HG03439 (cell line): ENCODE measurements at regions not wholly inside any gene's neighbourhood (a gene's known extent, or its start where the extent isn't known, plus 50 kb on each side); places are given as distances from the start of the nearest gene placed in this dataset.

Experiments
- ATAC-seq: cut with Tn5 transposase; IDR thresholded peaks from one replicate; pipeline ENCODE4 v1.9.1; 2021; ENCODE audit warnings: mild to moderate bottlenecking, moderate library complexity; ENCODE audit not compliant: unreplicated experiment

DNA sequence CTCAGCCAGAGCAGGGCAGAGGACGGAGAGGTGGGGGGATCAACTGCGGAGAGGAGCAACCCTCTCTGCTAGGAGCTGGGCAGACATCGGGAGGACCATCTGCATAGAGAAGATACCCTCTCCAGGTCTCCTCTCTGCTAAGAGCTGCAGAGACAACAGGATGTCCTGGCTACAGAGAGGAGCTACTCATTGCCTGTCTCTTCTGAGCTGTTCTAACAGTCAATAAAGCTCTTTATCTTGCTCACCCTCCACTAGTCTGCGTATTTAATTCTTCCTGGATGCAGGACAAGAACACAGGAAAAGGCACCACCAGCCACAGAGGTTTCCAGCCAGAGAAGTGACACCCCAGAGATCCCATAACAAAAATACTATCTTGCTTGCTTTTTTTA lies 871.1 kb upstream of the GJE1 start:
- ATAC-seq = no peak

DNA sequence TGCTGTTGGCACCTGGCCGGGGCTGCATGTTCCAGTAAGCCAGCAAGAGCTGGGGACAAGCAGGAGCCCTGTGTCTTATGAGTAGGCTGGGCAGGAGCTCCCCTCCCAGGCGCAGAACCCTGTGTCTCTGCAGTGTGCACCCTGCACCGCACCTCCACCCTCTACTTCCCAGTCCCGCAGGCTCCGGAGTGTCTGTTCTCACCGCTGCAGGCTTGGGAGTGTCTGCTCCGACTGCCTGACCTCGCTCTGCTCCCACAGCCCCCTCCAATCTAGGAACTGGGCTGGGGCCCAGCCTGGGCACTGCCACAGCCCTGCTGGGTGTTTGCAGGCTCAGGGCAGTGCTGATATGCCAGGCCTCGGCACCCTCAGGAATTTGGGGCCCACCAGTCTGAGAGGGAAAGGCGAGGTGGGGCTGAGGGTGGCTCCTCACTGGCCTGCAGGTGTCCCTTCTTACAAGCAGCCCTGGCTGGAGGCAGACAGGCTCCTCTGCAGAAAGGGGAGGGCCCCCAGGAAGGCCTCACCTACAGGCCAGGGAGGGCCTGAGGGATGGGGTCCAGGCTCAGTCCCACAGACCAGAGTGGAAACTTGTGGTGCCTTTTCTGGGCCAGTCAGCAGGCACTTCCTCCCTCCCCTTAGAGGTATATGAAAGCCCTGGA lies 871.6 kb upstream of the GJE1 start:
- ATAC-seq = no peak

DNA sequence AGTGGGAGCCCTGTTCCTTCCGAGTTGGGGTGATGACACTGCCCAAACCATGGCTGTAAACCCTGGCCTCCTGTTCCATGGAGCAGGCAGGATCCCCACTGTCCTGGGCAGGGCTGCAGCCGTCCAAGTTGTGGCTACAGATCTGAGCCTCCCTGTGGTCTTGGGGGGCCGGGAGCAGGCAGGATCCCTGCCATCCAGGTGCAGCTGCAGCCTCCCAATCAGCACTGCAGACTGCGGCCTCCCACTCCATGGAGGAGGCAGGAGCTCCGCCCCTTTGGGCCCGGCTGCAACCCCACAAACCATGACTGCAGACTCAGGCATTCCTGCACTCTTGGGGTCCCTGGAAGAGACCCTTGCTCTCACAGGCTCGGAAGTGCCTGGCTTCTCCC lies 872.1 kb upstream of the GJE1 start:
- ATAC-seq = no peak

DNA sequence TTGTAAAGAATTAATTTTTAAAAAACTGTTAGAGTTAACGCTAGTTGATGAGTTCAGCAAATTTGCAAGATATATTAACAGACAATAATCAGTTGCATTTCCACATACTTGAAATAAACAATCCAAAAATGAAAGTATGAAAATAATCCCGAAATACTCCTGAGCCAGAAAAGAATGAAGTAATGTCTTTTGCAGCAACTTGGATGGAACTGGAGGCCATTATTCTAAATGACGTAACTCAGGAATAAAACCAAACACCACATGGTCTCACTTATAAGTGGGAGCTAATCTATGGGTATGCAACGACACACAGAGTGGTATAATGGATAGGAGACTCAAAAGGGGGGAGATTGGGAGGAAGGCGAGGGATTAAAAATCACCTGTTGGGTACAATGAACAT lies 872.9 kb upstream of the GJE1 start:
- no peak for ATAC-seq

DNA sequence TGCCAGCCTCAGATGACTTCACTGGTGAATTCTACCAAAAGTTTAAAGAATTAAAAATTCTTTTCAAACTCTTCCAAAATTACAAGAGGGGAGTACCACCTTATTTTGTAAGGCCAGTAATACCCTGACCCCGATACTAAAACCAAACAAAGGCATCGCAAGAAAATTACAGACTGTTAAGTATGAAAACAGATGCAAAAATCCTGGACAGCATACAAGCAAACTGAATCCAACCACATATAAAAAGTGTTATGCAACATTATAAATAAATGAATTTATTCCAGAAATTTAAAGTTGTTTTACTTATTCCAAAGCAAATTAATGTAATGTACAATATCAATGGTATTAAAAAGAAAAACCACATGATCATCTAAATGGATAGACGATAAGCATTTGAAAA lies 873.6 kb upstream of the GJE1 start:
- ATAC-seq = no peak

DNA sequence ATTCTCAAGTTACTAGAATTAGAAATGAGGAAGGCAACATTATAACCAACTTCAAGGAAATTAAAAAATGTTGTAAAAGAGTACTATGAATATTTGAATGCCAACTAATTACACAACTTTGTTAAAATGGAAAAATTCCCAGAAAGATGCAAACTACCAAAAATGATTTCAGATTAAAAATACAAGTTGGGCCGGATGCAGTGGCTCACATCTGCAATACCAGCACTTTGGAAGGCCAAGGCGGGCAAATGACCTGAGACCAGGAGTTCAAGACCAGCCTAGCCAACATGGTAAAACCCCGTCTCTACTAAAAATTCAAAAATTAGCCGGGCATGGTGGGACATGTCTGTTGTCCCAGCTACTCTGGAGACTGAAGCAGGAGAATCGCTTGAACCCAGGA lies 874.2 kb upstream of the GJE1 start:
- no peak for ATAC-seq

DNA sequence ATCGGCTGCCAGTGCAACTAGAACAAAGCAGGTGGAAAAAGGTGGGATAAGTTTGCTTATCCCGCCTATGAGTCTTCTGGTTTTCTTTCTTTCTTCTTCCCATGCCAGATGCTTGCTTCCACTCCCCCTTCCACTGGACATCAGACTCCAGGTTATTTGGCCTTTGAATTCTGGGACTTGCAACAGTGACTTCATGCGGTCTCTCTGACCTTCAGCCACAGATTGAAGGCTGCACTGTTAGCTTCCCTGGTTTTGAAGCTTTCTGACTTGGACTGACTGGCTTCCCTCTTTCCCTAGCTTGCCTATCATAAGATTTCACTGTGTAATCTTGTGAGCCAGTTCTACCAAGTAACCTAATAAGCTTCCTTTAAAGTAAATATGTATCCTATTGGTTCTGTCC lies 878.4 kb upstream of the GJE1 start:
- no peak for ATAC-seq

DNA sequence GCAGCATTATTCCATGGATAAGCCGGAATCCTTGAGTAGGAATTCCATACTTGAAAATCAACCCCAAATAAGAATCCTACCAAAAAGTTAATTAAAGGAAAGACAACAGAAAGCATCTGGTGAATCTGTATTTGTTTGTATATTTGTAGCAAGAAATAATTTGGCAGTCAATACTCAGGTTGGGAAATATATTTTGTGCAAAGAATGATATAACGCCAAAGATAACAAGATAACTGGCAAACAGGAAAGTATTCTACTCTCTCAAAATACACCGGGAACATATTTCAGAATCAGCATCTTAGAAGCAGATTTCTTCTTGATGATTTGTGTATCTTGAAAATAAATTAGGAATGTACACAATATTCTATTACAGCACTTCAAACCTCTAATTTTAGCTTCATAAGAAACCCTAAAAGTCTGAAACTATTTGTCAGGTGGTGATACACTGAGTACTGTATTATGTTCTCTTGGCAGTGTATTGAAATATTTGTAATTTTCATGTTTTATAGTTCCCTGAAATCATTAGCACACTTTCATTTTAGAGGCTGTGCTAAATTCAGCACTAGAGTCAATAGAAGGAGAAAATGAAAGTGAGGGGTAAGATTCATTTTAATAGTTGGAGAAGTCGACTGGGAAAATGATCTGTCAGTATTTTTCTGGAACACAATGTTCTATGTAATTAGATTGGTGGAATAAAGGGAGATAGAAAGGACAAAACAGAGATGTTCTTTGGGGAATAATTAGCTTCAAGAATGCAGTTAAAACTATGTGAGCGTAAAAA lies 879.7 kb upstream of the GJE1 start:
- ATAC-seq = no peak

DNA sequence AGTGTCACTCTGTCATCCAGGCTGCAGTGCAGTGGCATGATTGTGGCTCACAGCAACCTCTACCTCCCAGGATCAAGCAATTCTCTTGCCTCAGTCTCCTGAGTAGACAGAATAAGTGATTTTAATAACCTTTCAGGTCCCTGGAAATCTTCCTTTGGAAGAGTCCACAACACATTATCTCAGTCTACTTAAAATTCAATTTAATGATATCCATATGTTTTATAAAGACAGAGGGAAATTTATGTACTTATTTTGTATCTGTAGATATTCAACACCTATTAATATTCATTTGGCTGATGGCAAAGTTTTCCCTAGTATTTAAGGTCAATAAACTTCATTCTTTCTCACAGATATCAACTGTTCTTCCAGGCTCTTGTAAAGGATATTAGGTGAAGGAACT lies 881.4 kb upstream of the GJE1 start:
- no peak for ATAC-seq

DNA sequence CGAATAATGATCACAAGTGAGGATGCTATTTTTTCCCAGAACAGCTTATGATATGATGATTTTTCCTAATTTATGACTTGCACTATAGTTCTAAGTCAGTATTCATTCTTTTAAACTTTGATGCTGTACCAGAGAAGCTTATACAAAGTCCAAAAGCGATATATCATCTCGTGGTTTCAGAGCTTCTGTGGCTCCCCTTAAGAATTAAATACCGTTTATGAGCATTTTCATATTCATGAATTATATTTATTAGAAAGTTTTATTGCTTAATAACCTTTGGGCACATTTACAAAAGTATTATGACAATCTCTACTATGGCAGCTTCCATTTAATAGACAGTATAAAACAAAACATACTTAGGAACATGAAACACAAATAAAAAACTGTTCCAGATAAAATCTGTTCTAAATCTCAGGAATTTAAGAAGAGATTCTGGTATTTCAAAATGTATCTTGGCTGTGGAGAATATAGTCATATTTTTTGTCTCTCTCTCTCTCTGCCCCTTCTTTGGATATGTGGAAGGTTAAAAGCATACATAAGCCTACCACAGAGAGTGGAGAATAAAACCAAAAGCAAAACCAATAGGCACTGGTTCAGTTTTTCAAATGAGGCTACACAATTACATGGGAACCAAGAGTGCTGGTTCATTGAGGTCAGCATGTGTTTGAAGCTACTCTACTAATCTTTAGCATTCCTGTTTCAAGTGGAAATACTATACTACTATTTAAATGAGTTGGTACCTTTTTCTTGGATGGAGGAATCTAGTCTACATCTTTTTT lies 884.5 kb upstream of the GJE1 start:
- peak; percentile 82 for ATAC-seq

DNA sequence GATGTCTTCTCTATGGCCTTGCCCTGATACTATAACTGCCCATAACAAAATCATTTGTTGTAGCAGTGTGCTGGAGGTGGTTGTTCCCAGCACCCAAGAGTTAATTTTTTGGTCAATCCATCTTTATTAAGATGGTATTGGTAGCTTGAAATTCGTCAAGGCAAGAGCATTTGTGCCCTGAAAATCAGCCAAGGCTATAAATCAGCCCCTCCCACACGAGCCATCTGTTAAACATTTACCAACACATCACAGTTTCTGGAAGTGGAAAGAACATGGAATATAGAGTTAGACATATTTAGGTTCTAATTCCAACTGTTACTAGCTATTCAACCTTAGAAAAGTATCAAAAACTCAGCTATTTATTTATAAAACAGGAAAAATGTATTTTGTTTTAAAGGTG lies 888.4 kb upstream of the GJE1 start:
- ATAC-seq = no peak

DNA sequence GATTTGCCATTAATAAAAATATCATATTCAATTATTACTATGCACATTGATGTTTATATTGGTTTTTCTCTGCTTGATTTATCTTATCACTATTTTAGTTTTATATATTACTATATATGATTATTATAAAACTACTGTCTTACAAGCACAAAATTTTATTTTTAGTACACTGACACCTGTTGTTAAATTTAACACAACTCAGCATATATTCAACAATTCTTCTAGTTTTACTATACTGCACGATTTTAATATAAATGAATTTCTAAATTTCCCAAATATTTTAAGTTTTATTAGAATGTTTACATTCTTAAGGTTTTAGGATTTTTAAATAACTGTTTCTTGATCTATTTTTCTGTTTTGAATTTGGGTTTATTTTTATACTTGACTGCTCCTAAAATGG lies 889.8 kb upstream of the GJE1 start:
- no peak for ATAC-seq

DNA sequence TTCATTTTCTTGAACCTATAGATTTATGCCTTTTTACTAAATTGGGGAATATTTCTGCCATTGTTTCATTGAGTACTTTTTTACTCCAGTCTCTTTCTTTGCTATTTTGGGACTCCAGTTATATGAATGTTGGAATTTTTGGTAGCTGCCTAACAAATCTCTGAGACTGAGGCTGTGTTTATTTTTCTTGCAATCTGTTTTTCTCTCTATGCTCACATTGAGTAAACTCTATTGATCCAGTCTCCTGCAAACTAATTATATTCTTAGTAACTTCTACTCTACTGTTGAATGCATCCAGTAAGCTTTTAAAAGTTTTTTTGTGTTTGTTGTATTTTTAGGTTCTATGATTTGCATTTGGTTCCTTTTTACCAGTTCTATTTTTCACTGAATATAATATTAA lies 903.4 kb upstream of the GJE1 start:
- ATAC-seq = no peak

DNA sequence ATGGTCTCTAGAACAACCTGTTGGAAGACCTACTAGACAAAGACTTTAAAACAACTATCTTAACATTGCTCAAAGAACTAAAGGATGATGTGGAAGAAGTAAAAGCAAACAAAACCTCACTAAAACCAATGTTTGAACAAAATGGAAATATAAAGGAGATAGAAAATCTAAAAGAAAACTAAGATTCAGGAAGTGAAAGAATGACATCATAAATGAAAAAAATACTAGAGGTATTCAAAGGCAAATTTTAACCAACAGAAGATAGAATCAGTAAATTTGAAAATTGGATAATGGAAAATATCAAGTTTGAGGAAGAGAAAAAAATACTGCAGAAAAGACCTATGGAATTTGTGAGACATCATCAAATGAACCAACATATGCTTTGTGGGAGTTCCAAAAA lies 914.1 kb upstream of the GJE1 start:
- ATAC-seq = no peak

DNA sequence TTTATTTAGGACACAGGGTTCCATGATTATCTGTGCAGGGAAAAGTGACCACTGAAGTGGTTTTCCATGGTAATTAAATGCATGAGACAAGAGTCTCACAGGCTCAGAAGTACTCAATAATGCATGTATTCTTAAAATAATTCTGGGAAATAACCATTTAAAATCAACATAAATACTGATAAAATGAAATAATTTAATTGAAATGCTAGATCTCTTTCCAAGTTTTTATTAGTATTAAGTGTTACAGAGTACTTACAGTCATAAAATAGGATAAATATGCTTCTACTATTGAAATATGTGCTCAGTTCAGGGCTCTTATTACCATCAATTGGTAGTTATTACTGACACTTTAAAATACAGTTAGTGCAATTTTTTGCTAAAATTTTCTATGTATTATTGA lies 916.0 kb upstream of the GJE1 start:
- ATAC-seq = no peak

DNA sequence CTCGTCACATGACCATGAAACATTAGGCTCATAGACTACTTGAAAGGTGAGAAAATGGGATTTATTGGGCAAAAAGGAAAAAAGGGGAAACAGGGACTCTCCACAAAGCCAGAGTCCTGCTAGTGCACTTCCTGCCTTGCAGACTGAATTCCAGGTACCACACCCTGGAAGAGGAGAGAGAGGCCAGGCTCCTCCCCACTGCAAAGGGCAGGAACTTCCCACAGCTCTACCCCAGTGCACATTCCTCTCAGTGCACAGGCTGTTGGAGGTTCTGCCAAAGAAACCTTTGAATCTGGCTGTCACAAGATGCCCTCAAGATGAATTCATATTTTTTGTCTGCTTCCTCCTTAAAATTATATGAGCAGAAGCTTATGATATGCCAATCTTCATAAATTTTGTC lies 920.4 kb upstream of the GJE1 start:
- no peak for ATAC-seq

DNA sequence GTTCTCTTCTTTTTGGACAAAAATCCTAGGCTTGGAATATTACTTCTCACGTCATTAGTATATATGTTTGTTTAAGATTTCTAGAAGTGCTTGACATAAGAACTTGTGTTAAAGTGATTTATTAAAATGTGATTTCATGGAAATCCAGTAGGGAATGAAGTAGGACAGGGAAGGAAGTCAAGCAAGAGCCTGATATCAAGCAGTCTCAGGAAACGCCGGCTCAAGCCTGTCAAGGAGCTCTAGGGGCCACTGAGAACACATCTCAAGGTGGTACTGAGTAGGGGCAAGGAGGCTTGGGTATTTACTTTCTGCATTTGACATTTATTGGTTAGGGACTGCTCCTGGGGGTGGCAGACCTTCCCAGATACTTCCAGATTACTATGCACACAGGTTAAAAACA lies 920.9 kb upstream of the GJE1 start:
- no peak for ATAC-seq

DNA sequence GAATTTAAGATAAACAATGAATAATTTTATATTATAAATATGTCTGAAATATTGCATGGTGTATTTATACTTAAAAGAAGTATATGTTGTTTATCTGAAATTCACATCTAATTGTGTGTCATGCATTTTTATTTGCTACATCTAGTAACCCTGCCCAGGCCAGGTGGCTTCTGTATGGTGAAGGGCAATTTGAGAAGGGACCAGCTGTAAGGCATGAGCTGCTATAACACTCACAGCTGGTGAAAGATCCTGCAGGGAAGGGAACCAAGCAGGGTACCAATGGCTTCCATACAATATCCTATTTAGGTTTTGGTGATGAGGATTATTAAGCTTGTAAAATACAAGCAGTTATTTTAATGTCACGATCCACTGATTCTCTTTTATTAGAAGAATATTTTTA lies 921.8 kb upstream of the GJE1 start:
- ATAC-seq = no peak

DNA sequence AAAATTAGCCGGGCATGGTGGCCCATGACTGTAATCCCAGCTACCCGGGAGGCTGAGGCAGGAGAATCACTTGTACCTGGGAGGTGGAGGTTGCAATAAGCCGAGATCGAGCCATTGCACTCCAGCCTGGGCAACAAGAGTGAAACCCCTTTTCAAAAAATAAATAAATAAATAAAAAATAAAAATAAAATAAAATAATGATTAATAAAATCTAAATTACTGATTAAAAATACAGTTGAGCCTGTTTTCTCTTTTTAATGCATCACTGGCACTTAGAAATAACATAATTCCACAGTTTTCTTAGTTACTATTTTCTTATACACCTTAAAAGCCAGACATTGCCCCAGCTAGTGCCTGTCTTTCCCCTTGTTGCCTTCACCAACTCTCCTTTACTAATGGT lies 922.8 kb upstream of the GJE1 start:
- ATAC-seq = no peak

DNA sequence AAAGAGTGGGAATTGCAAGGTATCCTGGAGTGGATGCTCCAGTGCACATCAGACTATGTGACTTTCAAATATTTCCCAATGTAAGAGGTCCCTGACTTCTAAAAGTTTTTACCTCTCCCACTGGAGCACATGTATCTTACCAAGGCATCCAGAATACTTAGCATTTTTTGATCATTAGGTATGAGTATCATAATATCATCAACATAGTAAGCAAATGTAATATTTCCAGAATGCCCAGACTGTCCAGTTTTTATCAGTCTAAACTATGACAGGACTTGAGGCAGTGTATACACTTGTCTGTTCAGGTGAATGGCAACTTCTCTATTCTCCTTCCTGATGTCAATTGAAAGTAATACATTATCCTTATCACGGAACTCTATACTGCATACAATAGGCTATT lies 924.6 kb upstream of the GJE1 start:
- ATAC-seq = no peak

DNA sequence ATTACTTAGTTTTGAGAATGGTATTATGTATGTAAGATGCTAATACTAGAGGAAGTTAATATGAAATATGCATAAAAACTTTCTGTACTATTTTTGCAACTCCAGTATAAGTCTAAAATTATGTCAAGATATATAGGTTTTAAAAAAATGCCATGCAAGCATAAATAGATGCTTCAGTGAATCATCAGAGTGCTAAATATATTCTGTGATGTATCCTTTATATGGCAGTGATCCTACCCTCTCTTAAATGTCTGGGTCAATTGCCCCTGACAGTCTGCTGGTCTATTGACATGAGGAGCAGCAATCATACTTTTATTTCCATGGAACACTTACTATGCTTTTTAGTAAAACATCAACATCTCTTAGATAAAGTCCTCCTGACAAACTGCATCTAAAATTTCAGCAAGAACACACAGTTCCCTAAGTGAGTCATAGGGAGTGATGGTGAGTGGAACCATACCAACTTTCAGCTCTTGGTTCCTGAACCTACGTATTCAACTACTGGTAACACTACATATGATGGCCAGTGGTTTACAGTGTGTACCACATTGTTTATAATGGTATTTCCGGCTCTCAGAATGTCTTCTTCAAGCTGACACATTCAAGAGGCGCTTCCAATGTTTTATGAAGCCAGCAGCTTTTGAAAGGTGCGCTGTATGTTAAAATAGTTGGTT lies 928.7 kb upstream of the GJE1 start:
- no peak for ATAC-seq

DNA sequence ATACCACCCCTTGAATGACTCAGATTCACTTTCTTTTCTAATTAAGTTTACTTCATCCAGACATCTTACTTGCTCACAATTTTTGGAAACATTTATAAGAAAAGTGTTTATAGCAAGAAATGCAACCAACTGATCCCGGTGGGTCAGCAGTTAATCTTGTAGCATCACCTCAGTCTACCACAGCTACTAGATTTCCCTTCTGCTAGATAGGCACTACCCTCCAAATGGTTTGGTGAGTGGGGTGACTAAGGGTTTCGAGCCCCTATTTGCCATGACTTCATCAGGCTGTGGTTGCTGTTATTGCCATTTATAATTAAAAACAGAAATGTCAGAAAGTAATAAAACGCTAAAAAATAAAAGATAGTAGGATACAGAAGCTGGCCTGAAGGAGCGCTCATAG lies 930.1 kb upstream of the GJE1 start:
- no peak for ATAC-seq
